H9 (cell line): ENCODE measurements at regions not wholly inside any gene's neighbourhood (a gene's known extent, or its start where the extent isn't known, plus 50 kb on each side); places are given as distances from the start of the nearest gene placed in this dataset.

Experiments
- DNase-seq: peaks from one replicate; pipeline ENCODE4 v3.0.0-alpha.2; 2017
- H2AFZ ChIP-seq: one replicate; pipeline ENCODE4 v1.6.1; 2013; ENCODE audit warnings: mild to moderate bottlenecking, low read length, control low read depth, moderate library complexity
- H2AK5ac ChIP-seq: 2 replicates; pipeline ENCODE4 v1.6.1; 2013; ENCODE audit warnings: low read length, control low read depth, mixed read lengths; ENCODE audit not compliant: insufficient read length
- H2BK120ac ChIP-seq: one replicate; pipeline ENCODE4 v1.6.1; 2013; ENCODE audit warnings: low read depth, mild to moderate bottlenecking, low read length, control low read depth, inconsistent platforms; ENCODE audit not compliant: poor library complexity, severe bottlenecking
- H2BK12ac ChIP-seq: 2 replicates; pipeline ENCODE4 v1.6.1; 2013; ENCODE audit warnings: low read length, control low read depth, mixed read lengths, low read depth; ENCODE audit not compliant: insufficient read length
- H2BK15ac ChIP-seq: 2 replicates; pipeline ENCODE4 v1.6.1; 2013; ENCODE audit warnings: low read depth, low read length, control low read depth
- H2BK20ac ChIP-seq: one replicate; pipeline ENCODE4 v1.6.1; 2013; ENCODE audit warnings: low read depth, mild to moderate bottlenecking, low read length, control low read depth, inconsistent platforms; ENCODE audit not compliant: poor library complexity, severe bottlenecking
- H2BK5ac ChIP-seq: 2 replicates; pipeline ENCODE4 v1.6.1; 2013; ENCODE audit warnings: low read length, control low read depth, mixed read lengths; ENCODE audit not compliant: insufficient read length
- H3K14ac ChIP-seq: 2 replicates; pipeline ENCODE4 v1.6.1; 2013; ENCODE audit warnings: low read length, control low read depth; ENCODE audit not compliant: insufficient read depth
- H3K18ac ChIP-seq: 2 replicates; pipeline ENCODE4 v1.6.1; 2013; ENCODE audit warnings: low read depth, mild to moderate bottlenecking, mixed read lengths, low read length, control low read depth; ENCODE audit not compliant: insufficient read length
- H3K23ac ChIP-seq: 2 replicates; pipeline ENCODE4 v1.6.1; 2013; ENCODE audit warnings: low read length, control low read depth, mixed read lengths, low read depth; ENCODE audit not compliant: insufficient read length
- H3K23me2 ChIP-seq: 2 replicates; pipeline ENCODE4 v1.6.1; 2013; ENCODE audit warnings: low read depth, mild to moderate bottlenecking, mixed read lengths, low read length, control low read depth; ENCODE audit not compliant: insufficient read length, poor library complexity, severe bottlenecking
- H3K27ac ChIP-seq: 2 replicates; pipeline ENCODE4 v1.5.1; 2013; ENCODE audit warnings: low read length, control low read depth, mixed read lengths, low read depth; ENCODE audit not compliant: insufficient read length
- H3K27me3 ChIP-seq: 2 replicates; pipeline ENCODE4 v1.6.1; 2013; ENCODE audit warnings: low read length, control low read depth, inconsistent platforms; ENCODE audit not compliant: insufficient read depth
- H3K4ac ChIP-seq: 2 replicates; pipeline ENCODE4 v1.6.1; 2013; ENCODE audit warnings: low read depth, mild to moderate bottlenecking, control low read depth, inconsistent platforms, low read length, moderate library complexity
- H3K4me1 ChIP-seq: 2 replicates; pipeline ENCODE4 v1.6.1; 2013; ENCODE audit warnings: low read length, control low read depth, inconsistent platforms; ENCODE audit not compliant: insufficient read depth
- H3K4me2 ChIP-seq: 2 replicates; pipeline ENCODE4 v1.6.1; 2013; ENCODE audit warnings: low read length, control low read depth, mixed read lengths; ENCODE audit not compliant: insufficient read length, insufficient read depth
- H3K56ac ChIP-seq: 2 replicates; pipeline ENCODE4 v1.6.1; 2013; ENCODE audit warnings: low read depth, mild to moderate bottlenecking, mixed read lengths, low read length, control low read depth; ENCODE audit not compliant: insufficient read length
- H3K79me1 ChIP-seq: 2 replicates; pipeline ENCODE4 v1.6.1; 2013; ENCODE audit warnings: low read depth, mild to moderate bottlenecking, moderate library complexity, low read length, control low read depth, inconsistent platforms; ENCODE audit not compliant: insufficient read depth, poor library complexity, severe bottlenecking
- H3K79me2 ChIP-seq: 2 replicates; pipeline ENCODE4 v1.6.1; 2013; ENCODE audit warnings: low read length, control low read depth, inconsistent platforms; ENCODE audit not compliant: insufficient read depth
- H3K9ac ChIP-seq: 2 replicates; pipeline ENCODE4 v1.6.1; 2013; ENCODE audit warnings: low read length, control low read depth, mixed read lengths; ENCODE audit not compliant: insufficient read length; ENCODE audit errors: extremely low read depth
- H3K9me3 ChIP-seq: one replicate; pipeline ENCODE4 v1.6.1; 2013; ENCODE audit warnings: low read depth, low read length, inconsistent platforms; ENCODE audit not compliant: control insufficient read depth
- H3T11ph ChIP-seq: one replicate; pipeline ENCODE4 v1.6.1; 2013; ENCODE audit warnings: mild to moderate bottlenecking, low read length, control low read depth, inconsistent platforms
- H4K20me1 ChIP-seq: one replicate; pipeline ENCODE4 v1.6.1; 2013; ENCODE audit not compliant: control insufficient read depth, insufficient read length, insufficient read depth
- H4K5ac ChIP-seq: 2 replicates; pipeline ENCODE4 v1.6.1; 2013; ENCODE audit warnings: low read depth, mild to moderate bottlenecking, mixed read lengths, low read length, control low read depth; ENCODE audit not compliant: insufficient read length
- H4K8ac ChIP-seq: replicated peaks from 2 replicates; pipeline ENCODE4 v1.6.1; 2013; ENCODE audit warnings: low read length, control low read depth, mixed read lengths, low read depth; ENCODE audit not compliant: insufficient read length
- H4K91ac ChIP-seq: 2 replicates; pipeline ENCODE4 v1.6.1; 2013; ENCODE audit warnings: low read depth, mild to moderate bottlenecking, moderate library complexity, mixed read lengths, low read length, control low read depth; ENCODE audit not compliant: insufficient read length
- H3K27ac Mint-ChIP-seq, 3 experiments: 2 replicates in 2 of 3; 3 replicates in 1 of 3; pipeline ENCODE4 v1.8.0; 2020 to 2021; ENCODE audit warnings: mixed read lengths in 3 of 3, mild to moderate bottlenecking in 1 of 3, moderate library complexity in 1 of 3
- H3K27me3 Mint-ChIP-seq: 2 replicates; pipeline ENCODE4 v1.8.0; 2021; ENCODE audit warnings: low read depth, mild to moderate bottlenecking, moderate library complexity, mixed read lengths
- H3K36me3 Mint-ChIP-seq, 3 experiments: 2 replicates in 2 of 3; 3 replicates in 1 of 3; pipeline ENCODE4 v1.8.0; 2020 to 2021; ENCODE audit warnings: low read depth in 3 of 3, mixed read lengths in 3 of 3; ENCODE audit not compliant: insufficient read depth in 1 of 3
- H3K4me1 Mint-ChIP-seq, 2 experiments: 2 replicates each; pipeline ENCODE4 v1.8.0; 2020; ENCODE audit warnings: mixed read lengths in 2 of 2
- H3K4me3 Mint-ChIP-seq, 2 experiments: 2 replicates in 1 of 2; 3 replicates in 1 of 2; pipeline ENCODE4 v1.8.0; 2020 to 2021; ENCODE audit warnings: mild to moderate bottlenecking in 2 of 2, mixed read lengths in 2 of 2, moderate library complexity in 1 of 2
- H3K9me3 Mint-ChIP-seq, 2 experiments: 2 replicates in 1 of 2; 3 replicates in 1 of 2; pipeline ENCODE4 v1.8.0; 2020; ENCODE audit warnings: mild to moderate bottlenecking in 2 of 2, mixed read lengths in 2 of 2, moderate library complexity in 1 of 2
- CTCF ChIP-seq: fragments of 200-600 bp; sonication (generic); conservative IDR thresholded peaks from 3 replicates; pipeline ENCODE4 v1.8.0; 2021; ENCODE audit warnings: antibody characterized with exemption, mild to moderate bottlenecking
- WGBS: extraction: QIAGEN DNeasy Blood & Tissue Kit; methylation state at CpG from one replicate; pipeline ENCODE4 v1.1.7; 2013; ENCODE audit warnings: missing lambda C conversion rate, low lambda C conversion rate, mixed read lengths; ENCODE audit not compliant: insufficient read length; ENCODE audit errors: extremely low coverage; 5-methylcytosine and 5-hydroxymethylcytosine counted together

GRCh38 chrX:69094977-69095669, 70.1 kb downstream of the PJA1 start:
- no peak for DNase-seq
- Histone ChIP-seq H3K27ac (no peak overlapping the region), H2BK5ac (no peak overlapping the region), H4K5ac (no peak overlapping the region), H4K8ac (no peak overlapping the region), H2BK15ac (no peak overlapping the region), H2BK120ac (no peak overlapping the region), H2AK5ac (no peak overlapping the region), H3K4ac (no peak overlapping the region), H3K79me2 (no peaks in the 10 kb centered on the region), H3K23ac (no peak overlapping the region), H3K79me1 (no peaks in the 10 kb centered on the region), H2BK20ac (no peak overlapping the region), H3K27me3 (no peaks in the 10 kb centered on the region; the same call in 1 of the 2 replicates), H3K56ac (no peak overlapping the region), H3K14ac (no peak overlapping the region; the same call in 1 of the 2 replicates), H3K9me3 (no peaks in the 10 kb centered on the region), H3K18ac (no peak overlapping the region), H3K4me1 (no peaks in the 10 kb centered on the region), H3K9ac (no peak overlapping the region), H2BK12ac (no peak overlapping the region), H3K23me2 (no peaks in the 10 kb centered on the region), H4K91ac (no peak overlapping the region), H3T11ph (no peak overlapping the region), H4K20me1 (no peaks in the 10 kb centered on the region), H2AFZ (no peak overlapping the region), H3K4me2 (no peak overlapping the region)
- Mint-ChIP-seq H3K4me3 (no peak overlapping the region), H3K27ac (no peak overlapping the region; a peak in 1 of 7 replicates), H3K36me3 (peaks cover 0 to 2% (median 1%) of the 10 kb centered on the region in 3 experiments; a peak in 1 of 7 replicates), H3K27me3 (peaks cover 15% of the 10 kb centered on the region; the same call in 1 of the 2 replicates), H3K9me3 (peaks cover 42 to 44% of the 10 kb centered on the region in 2 experiments), H3K4me1 (peaks cover 0 to 11% of the 10 kb centered on the region in 2 experiments; a peak in 3 of 4 replicates)
- whole genome bisulfite sequencing: no CpG with 5 or more reads among the region's 3 CpGs
- no peak for TF ChIP-seq CTCF
